NCI-H187 treated with DMSO at 0.1 percent for 48 hours (cell line): ENCODE measurements at regions not wholly inside any gene's neighbourhood (a gene's known extent, or its start where the extent isn't known, plus 50 kb on each side); places are given as distances from the start of the nearest gene placed in this dataset.

Experiments
- DNase-seq: peaks from one replicate; lab custom pipeline; 2025; lab: John Stamatoyannopoulos, UW

DNA sequence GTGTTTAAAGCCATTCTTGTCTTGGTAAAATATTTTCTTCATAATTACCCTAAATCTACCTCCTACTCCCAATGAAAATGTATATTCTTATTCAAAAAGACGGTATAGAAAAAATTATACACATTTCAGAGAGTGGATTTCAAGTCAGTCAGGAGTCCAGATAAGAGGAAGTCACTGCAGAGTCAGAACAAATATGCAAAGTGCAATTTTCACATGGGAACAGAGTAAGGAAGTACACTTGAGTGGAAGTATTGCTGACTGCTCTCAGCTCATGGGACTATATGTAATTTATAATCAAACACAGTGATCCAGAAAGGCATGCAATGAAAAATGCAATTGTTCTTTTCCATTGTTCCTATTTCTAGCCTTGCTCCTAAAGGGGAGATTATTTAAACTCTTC lies 1128.0 kb downstream of the AACS start:
- no peak for DNase-seq

DNA sequence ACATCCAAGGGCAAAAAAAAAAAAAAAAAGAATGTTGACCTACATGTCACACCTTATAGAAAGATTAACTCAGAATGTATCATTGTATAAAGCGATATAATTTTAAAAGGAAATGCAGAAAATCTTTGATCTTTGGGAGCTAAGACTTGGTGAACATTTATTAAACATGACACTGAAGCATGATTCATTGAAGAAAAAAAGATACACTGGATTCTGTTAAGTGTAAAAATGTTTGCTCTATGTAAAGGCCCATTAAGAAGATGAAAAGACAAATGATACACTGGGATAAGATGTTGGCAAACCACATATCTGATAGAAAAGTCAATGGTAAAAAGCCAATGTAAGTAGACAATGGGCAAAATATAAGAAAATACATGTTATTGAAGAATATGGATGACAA lies 1131.0 kb downstream of the AACS start:
- no peak for DNase-seq

DNA sequence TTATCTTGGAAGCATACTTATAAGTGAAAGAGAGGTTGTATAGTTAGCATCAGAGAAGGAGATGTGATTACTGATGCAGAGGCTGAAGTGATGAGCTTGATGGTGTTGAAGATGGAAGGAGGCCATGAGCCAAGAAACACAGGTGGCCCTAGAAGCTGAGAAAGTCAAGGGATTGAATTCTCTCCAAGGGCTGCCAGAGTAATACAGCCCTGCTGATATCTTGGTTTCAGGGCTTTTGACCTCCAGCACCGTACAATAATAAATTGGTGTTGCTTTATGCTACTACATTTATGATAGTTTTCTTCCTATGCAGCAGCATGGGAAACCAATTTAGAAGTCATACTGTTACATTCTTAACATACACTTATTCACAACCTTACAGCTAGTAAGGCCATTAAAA lies 1133.3 kb downstream of the AACS start:
- DNase-seq: no peak

- DNase-seq: no peak
These were observed 1133.9 kb downstream of the AACS start for GRCh38 chr12:126198966-126199692.

- no peak for DNase-seq
These were observed 1136.8 kb downstream of the AACS start for GRCh38 chr12:126201981-126202537.

DNA sequence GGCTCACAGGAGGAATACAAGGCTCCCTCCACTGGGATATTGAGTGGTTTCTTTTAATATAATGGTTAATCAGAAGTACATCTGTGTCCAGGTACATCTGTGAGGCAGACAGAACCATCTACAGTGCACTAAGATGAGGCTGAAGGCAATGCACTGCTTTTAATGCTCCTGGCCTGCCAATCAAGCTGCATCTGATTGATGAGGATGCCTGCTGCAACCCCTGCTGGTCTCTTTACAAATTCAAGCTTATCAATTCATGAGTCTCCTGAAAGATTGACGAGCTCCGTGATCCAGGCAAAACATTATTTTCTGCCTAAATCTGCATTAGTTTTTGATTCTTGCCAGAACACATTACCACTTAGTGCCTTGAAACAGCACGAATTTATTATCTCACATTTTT lies 1139.1 kb downstream of the AACS start:
- no peak for DNase-seq

- DNase-seq: no peak
These were observed 1144.8 kb downstream of the AACS start for GRCh38 chr12:126210026-126210425.

- no peak for DNase-seq
These were observed 1145.2 kb downstream of the AACS start for GRCh38 chr12:126210448-126210847.

- no peak for DNase-seq
These were observed 1147.6 kb downstream of the AACS start for GRCh38 chr12:126212824-126213223.

DNA sequence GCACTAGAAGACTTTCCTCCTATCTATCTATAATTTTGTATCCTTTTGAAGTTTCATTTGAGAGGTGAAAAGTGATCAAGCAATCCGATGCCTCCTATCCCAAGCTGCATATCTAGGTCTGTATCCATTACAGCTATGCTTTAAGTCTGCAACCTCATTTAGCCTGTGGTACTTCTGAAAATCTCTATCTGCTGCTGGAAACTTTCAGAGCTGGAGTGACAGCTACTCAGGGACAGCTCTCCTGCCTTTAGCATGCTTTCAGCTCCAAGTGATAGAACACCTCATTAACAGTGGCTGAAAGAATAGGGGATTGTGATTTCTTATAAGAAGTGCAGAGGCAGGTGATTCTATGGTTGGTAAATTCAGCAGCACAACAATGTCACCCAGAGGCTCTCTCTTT lies 1153.5 kb downstream of the AACS start:
- no peak for DNase-seq

- DNase-seq: no peak
These were observed 1153.9 kb downstream of the AACS start for GRCh38 chr12:126219139-126219538.

GRCh38 chr12:126219654-126220279 lies 1154.5 kb downstream of the AACS start:
- no peak for DNase-seq

DNA sequence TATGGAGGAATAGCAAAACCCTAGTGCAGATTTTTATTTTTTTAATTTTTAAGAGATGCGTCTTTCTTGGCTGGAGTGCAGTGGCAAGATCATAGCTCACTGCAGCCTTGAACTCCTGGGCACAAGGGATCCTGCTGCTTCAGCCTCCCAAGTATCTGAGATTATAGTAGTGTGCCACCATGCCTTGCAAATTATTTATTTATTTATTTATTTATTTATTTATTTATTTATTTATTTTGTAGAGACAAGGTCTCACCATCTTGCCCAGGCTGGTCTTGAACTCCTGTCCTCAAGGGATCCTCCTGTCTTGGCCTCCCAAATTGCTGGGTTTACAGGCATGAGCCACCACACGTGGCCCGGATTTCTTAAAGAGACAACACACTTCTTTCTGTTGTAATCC lies 1158.8 kb downstream of the AACS start:
- DNase-seq: no peak

DNA sequence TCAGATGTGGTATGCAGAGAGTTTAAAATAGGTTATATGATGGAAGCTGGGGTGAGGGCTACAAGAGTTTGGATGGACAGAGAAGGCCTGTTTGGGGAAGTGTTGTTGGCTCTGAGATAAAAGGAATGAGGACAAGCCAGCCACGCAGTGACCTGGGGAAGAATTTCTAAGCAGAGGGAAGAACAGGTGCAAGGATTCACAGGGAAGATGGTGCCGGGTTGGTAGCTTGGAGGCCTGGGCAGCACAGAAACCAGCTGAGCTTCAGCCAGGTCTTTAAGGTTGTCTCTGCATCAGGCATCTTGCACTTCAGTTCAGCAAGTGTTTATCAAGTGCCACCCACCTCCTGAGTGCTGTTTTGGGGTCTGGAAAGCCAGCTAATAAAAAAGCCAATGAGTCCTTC lies 1163.7 kb downstream of the AACS start:
- DNase-seq: no peak

DNA sequence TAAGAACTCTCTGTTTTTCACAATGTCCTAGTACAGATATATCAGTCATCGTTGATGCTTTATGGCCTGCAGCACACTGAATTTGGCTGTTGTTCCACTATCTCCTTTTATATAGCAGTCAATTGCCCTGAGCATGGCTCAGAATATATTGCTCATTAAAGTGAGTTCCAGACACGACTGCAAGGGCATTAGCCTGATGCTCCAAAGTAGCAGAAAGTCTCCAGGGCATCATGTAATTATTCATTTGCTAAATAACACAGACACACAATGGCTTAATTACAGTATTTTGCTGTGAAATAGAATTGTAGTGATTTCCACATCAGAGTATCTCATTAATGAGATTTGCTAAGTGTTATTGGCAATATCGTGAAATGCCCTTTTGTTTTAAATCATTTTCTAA lies 1167.5 kb downstream of the AACS start:
- DNase-seq: no peak

GRCh38 chr12:126233625-126234024 lies 1168.4 kb downstream of the AACS start:
- no peak for DNase-seq

GRCh38 chr12:126243814-126244440 lies 1178.7 kb downstream of the AACS start:
- no peak for DNase-seq

- no peak for DNase-seq
These were observed 1182.7 kb downstream of the AACS start for GRCh38 chr12:126247936-126248335.

- DNase-seq: no peak
These were observed 1183.7 kb downstream of the AACS start for GRCh38 chr12:126248871-126249403.

DNA sequence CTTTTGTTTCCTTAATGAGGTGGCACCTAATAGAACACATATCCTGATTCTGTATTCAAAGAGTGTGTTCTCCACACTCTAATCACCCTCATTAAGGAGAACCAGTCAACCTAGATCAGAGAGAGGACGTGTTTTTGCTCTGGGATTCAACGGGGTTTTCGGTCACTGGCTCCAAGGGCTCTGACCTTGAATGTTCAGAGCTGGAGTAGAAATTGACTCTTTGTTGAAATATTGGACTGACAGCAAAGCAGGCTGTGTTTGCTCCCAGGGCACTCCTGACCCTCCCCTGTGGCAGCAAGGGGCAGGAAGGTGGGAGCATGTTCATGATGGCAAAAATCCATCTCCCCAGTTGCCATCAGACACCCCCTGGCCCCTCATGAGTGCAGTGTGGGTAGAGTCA lies 1193.0 kb downstream of the AACS start:
- DNase-seq: no peak

DNA sequence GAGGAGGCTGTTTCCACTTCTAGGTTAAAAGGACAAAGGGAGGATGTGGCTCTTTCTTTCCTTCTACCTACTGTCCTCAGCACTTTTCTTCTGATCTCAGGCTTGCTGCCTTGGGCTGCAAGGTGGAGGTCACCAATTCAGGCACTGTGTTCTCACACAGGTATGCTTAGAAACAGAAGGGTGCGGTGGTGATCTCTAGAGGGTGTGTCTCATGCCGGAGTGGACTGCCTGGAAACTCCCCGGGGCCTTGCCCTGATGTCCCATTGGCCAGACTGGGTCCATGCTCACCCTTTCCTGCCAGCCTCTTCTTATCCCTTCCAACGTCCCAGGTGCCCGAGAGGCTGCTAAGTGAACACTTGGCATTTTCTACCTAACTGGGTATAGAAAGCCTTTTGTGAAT lies 1197.6 kb downstream of the AACS start:
- no peak for DNase-seq

GRCh38 chr12:126268222-126268621 lies 1203.0 kb downstream of the AACS start:
- DNase-seq: no peak

GRCh38 chr12:126271159-126271558 lies 1205.9 kb downstream of the AACS start:
- no peak for DNase-seq
